ENCODE measurements at regions not wholly inside any gene's neighbourhood (a gene's known extent, or its start where the extent isn't known, plus 50 kb on each side); places are given as distances from the start of the nearest gene placed in this dataset.

GRCh38 chr11:19606856-19607655 lies 105.6 kb upstream of the NAV2 start:
- TF ChIP-seq CTCF (IDR thresholded peaks at IDR 0.05) (no peak), POLR2AphosphoS5 (IDR thresholded peaks at IDR 0.05) (no peak), POLR2A (IDR thresholded peaks at IDR 0.05) (no peak)
- intact Hi-C loops (cut with DNase I) = loop anchor here (5.0 kb wide), 3 partner anchors 40 to 105 kb away; partner anchors contain the start of gene NAV2
- 77% methylated on average over 5 of the region's 5 CpGs for WGBS
- H3K27me3 ChIP-seq (replicated peaks; ENCODE audit: insufficient read depth) = no peaks in the 10 kb centered on the region
- H3K36me3 ChIP-seq = no peaks in the 10 kb centered on the region
- H3K9me3 ChIP-seq = no peaks in the 10 kb centered on the region
- DNase-seq (ENCODE audit: low spot score) = no peak
- peak overlapping the region; percentile 68 to 74 for H3K27ac ChIP-seq
- H3K4me1 ChIP-seq (replicated peaks) = peaks cover 25% of the 10 kb centered on the region
- no peak overlapping the region for H3K4me3 ChIP-seq

- Histone ChIP-seq H3K9me3 (no peaks in the 10 kb centered on the region), H3K36me3 (no peaks in the 10 kb centered on the region), H3K27ac (peak overlapping the region; percentile 68 to 74), H3K4me1 (replicated peaks) (peaks cover 25% of the 10 kb centered on the region), H3K4me3 (no peak overlapping the region), H3K27me3 (replicated peaks; ENCODE audit: insufficient read depth) (no peaks in the 10 kb centered on the region)
- WGBS = 63% methylated on average over 8 of the region's 8 CpGs
- peak; percentile 30 for DNase-seq (ENCODE audit: low spot score)
- intact Hi-C loops (cut with DNase I) = loop anchor here (5.0 kb wide), 3 partner anchors 38 to 107 kb away; partner anchors contain the start of gene NAV2
- TF ChIP-seq POLR2AphosphoS5 (IDR thresholded peaks at IDR 0.05) (peak; percentile 58), POLR2A (IDR thresholded peaks at IDR 0.05) (no peak)
Measured at GRCh38 chr11:19605520-19606371, 106.9 kb upstream of the NAV2 start.

GRCh38 chr11:19604679-19605375 lies 107.8 kb upstream of the NAV2 start:
- intact Hi-C loops (cut with DNase I) = loop anchor here (5.0 kb wide), 3 partner anchors 38 to 107 kb away; partner anchors contain the start of gene NAV2
- WGBS = 96% methylated on average over 2 of the region's 2 CpGs

GRCh38 chr11:19603771-19604170 lies 108.9 kb upstream of the NAV2 start:
- no peak for TF ChIP-seq CTCF (IDR thresholded peaks at IDR 0.05)
- TF ChIP-seq POLR2A (IDR thresholded peaks at IDR 0.05) = no peak
- no peak for TF ChIP-seq POLR2AphosphoS5 (IDR thresholded peaks at IDR 0.05)
- 87% methylated on average over 2 of the region's 2 CpGs for WGBS
- Histone ChIP-seq H3K27ac (no peak overlapping the region), H3K36me3 (no peaks in the 10 kb centered on the region), H3K4me1 (replicated peaks) (peaks cover 22% of the 10 kb centered on the region), H3K9me3 (no peaks in the 10 kb centered on the region), H3K4me3 (no peak overlapping the region), H3K27me3 (replicated peaks; ENCODE audit: insufficient read depth) (no peaks in the 10 kb centered on the region)
- intact Hi-C loops (cut with DNase I) = no loop called here
- no peak for DNase-seq (ENCODE audit: low spot score)

More at GRCh38 chr11:19604679-19605375, 107.8 kb upstream of the NAV2 start:
- Histone ChIP-seq H3K36me3 (no peaks in the 10 kb centered on the region), H3K4me1 (replicated peaks) (peaks cover 25% of the 10 kb centered on the region), H3K9me3 (no peaks in the 10 kb centered on the region), H3K27ac (no peak overlapping the region), H3K4me3 (no peak overlapping the region), H3K27me3 (replicated peaks; ENCODE audit: insufficient read depth) (no peaks in the 10 kb centered on the region)
- no peak for DNase-seq (ENCODE audit: low spot score)
- no peak for TF ChIP-seq CTCF (IDR thresholded peaks at IDR 0.05)
- TF ChIP-seq POLR2A (IDR thresholded peaks at IDR 0.05) = no peak
- no peak for TF ChIP-seq POLR2AphosphoS5 (IDR thresholded peaks at IDR 0.05)

GRCh38 chr11:19602891-19603290 lies 109.7 kb upstream of the NAV2 start:
- Histone ChIP-seq H3K27me3 (replicated peaks; ENCODE audit: insufficient read depth) (no peaks in the 10 kb centered on the region), H3K27ac (no peak overlapping the region), H3K9me3 (no peaks in the 10 kb centered on the region), H3K36me3 (no peaks in the 10 kb centered on the region), H3K4me1 (replicated peaks) (peaks cover 14% of the 10 kb centered on the region), H3K4me3 (no peak overlapping the region)
- TF ChIP-seq POLR2AphosphoS5 (IDR thresholded peaks at IDR 0.05) (no peak), POLR2A (IDR thresholded peaks at IDR 0.05) (no peak), CTCF (IDR thresholded peaks at IDR 0.05) (no peak)
- DNase-seq (ENCODE audit: low spot score) = no peak
- 94% methylated on average over 6 of the region's 6 CpGs for WGBS
- intact Hi-C loops (cut with DNase I) = no loop called here

Measured in prostate gland (tissue), 2 donors.